GM19238 (cell line): ENCODE measurements at regions not wholly inside any gene's neighbourhood (a gene's known extent, or its start where the extent isn't known, plus 50 kb on each side); places are given as distances from the start of the nearest gene placed in this dataset.
A peak's percentile ranks its signal among the peaks of the same experiment; 100 is the strongest.
"Not testable (repeated sequence)": the region's sequence is repeated elsewhere in the genome, so short reads cannot be mapped to it uniquely, and the experiment has no call there.

ENCODE experiments used
- DNase-seq: peaks from one replicate; pipeline ENCODE4 v3.0.0; 2011; ENCODE audit warnings: low spot score; ENCODE audit not compliant: insufficient read length

DNA sequence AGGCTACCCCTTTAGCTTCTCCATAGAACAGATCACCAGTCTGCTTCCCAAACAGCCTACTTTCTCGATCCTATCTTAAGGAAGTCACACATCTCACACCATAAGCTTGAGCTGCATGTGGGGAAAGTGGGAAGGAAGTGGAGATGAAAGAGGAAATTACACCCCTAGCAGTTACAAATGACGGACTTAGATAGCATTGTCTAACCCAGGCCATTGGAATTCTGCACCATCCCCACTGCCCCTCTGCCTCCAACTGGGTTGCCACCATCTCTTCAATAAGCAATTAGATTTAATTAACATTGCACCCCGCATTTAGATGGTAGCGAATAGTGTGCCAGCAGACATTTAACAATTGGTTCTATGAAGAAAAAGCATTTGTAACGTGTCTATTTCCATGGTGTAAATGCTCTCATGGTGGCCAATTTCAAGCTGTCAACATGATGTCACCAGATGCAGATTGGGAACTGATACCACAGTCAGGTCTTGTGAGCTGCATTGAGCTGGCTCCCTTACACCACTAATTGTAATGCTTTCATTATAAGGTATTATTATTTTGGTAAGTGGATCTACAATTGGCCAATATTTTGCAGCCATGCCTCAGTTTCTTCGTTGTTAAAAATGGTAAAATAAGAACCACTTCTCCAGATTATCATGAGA lies 124.7 kb downstream of the CD24 start:
- no peak for DNase-seq

GRCh38 chr6:106849120-106849519 lies 125.4 kb downstream of the CD24 start:
- DNase-seq: no peak

DNA sequence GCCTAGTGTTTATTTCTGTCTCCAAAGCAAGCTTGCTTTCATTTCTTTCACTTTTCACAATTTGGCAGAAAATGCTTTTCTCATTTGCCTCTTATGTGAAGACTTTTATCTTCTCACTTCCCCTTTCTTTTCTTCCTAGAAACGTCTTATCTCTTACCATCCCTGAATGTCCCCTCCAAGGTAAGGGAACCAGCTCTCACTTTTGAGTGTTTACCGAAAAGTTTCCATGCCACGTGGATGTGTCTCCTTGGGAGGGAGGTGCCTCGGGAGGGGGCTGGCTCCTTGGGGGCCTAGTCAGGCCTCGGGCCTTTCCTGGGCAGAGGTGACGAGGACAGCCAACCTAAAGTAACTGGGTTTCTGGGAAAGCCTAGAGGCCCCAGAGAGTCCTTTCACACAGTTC lies 127.4 kb downstream of the CD24 start:
- peak; percentile 23 for DNase-seq

- DNase-seq: peak; percentile 24
Observed at GRCh38 chr6:106844930-106845329, 129.6 kb downstream of the CD24 start.

DNA sequence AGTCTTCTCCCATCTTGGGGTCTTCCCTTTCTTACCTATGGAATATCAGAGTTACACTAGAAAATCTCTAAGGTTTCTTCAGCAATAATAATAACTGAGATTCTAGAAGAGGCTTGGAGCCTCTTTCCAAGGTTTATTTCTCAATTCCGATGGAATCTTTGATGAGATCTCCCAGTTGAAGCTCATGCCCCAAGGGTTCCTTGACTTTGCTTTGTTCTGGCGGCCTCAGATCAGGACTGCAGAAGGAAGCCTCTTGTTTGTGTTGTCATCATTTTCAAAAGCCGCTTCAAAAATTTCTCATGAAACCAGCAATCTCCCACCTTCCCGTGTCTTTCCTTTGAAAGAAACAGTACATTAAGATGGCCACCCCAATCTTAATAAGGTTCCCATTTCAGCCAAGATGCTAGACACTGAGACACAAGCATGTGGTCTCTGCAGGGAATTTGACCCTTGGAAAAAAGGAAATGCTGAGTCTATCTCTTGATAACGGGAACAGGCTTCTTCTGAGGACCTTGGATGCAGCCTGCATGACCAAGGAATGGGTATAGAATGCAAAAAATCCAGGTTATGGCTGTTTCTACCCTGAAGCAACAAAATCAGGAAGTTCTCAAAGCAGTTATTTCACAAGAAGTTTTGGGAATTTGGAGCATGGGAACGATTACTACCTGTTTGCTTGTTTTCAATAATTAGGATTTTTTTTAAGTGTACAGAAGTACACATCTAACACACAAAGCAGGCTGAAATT lies 141.6 kb downstream of the CD24 start:
- no peak for DNase-seq

DNA sequence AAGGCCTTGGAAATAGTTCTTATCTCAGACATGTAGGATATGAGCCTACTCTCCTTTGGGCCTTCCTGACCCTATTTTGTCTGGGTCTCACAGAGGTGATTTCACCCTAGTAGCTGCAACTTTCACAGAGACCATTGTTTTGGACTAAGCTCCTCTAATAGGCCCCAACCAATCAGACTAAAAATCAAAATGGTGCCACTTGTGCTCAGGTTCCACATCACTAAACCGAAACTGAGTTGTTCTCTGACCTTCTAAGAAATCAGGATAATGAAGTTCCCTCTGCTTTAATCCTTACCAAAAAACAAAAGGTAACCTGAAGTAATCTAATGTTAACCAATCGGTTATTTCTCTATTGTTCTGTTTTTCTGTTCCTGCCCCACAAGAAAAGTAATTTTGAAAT lies 143.6 kb downstream of the CD24 start:
- no peak for DNase-seq

- no peak for DNase-seq
Observed at GRCh38 chr6:106829451-106829850, 145.1 kb downstream of the CD24 start.

DNA sequence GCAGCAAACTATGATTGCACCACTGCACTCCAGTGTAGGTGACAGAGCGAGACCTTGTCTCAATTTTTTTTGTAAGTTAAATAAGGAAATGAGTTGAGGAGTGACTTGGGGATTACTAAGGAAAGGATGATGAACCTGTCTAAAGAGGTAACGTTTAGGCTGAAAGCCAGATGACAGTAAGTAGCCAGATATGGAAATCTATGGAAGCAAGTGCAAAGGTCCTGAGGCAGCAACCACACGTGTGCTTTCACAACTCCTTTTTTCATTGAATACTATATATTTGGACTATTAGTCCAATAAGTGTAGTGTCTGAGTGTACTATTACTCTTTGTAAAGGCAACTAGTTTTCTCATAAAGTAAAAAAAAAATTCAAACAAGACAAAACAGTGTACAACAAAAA lies 147.4 kb downstream of the CD24 start:
- DNase-seq: no peak

- DNase-seq: no peak
Observed at GRCh38 chr6:106825156-106825555, 149.4 kb downstream of the CD24 start.

- no peak for DNase-seq
Observed at GRCh38 chr6:106823732-106824351, 150.7 kb downstream of the CD24 start.

DNA sequence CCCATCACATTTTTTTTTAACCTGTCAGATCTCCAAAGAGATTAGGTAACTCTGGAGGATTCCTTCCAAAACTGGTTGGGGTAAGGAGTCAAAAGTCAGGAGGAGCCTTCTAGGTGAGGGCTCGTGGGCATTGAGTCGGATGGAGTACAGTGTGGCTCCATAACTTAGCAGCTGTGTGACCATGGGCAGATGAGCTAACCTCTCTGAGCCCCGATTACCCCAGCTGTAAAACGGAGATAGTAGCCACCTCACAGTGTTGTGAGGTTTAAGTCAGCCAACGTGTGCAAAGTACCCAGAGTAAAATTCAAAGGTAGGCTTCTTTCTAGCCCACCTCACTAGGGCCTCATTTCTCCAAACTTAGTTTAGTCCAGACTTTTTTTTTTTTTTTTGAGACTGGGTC lies 151.5 kb downstream of the CD24 start:
- no peak for DNase-seq

DNA sequence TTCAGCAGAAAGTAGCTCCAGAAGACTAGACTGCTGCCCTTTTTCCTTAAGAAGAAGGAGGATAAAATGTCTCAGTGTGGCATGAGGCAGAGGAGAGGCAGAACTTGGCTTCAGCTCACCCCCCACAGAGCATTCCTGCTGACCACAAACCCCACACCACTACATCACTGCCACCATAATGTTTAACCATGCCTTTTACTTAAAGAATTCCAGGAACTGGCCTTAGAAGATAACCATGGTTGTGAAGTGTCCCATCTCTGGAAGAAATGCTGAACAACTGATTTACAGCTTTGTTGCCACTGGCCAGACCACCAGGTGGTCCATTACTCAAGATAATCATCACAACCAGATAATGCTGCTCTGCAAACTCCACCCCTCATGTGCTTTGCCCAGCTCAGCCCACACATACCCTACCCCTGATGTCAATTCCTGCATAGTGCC lies 154.1 kb downstream of the CD24 start:
- DNase-seq: no peak

- no peak for DNase-seq
Observed at GRCh38 chr6:106811088-106811686, 163.3 kb downstream of the CD24 start.

DNA sequence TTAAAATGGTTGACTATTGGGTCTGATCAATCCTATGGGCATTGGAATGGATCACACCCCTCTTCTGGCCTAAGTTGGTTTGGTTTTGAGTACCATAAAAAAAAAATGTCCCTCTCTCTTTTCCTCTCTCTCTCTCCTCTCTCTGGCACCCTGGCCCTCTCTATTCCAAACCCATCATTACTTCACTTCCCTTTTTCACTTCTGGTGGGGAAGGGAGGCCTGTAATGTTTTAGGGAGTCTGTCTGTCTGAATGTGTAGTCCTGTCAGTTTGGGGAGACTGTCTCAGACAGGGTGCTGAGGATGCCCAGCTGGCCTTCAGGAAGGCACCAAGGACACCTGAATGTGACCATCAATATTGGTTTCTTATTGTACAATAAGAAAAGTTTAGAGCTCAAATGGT lies 165.8 kb downstream of the CD24 start:
- DNase-seq: no peak

DNA sequence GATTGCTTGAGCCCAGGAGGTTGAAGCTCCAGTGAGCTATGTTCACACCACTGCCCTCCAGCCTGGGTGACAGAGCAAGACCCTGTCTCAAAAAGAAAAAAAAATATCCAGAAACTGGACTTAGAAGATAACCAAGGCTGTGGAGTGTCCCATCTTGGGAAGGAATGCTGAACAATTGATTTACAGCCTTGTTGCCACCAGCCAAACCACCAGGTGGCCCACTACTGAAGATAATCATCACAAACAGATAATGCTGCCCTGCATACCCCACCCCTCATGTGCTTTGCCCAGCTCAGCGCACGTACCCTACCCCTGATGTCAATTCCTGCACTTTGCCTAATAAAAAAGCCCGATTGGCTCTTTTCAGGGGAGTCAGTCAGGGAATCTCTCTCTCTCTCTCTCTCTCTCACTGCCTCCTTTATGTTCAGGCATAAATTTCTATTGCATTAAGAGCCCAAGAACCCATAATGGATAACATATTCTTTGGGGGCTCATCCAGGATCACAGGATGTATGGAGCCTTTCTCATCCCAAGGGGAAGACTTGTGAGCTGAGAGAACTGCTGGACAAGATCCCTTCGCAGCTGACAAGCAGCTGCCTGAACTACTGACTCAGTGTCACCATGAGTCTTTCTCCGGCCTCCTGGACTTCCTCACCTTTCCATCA lies 166.4 kb downstream of the CD24 start:
- no peak for DNase-seq

DNA sequence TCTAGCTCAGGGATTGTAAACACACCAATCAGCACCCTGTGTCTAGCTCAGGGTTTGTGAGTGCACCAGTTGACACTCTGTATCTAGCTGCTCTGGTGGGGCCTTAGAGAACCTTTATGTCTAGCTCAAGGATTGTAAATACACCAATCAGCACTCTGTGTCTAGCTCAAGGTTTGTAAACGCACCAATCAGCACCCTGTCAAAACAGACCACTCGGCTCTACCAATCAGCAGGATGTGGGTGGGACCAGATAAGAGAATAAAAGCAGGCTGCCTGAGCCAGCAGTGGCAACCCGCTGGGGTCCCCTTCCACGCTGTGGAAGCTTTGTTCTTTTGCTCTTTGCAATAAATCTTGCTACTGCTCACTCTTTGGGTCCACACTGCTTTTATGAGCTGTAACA lies 168.3 kb downstream of the CD24 start:
- not testable (repeated sequence) for DNase-seq

DNA sequence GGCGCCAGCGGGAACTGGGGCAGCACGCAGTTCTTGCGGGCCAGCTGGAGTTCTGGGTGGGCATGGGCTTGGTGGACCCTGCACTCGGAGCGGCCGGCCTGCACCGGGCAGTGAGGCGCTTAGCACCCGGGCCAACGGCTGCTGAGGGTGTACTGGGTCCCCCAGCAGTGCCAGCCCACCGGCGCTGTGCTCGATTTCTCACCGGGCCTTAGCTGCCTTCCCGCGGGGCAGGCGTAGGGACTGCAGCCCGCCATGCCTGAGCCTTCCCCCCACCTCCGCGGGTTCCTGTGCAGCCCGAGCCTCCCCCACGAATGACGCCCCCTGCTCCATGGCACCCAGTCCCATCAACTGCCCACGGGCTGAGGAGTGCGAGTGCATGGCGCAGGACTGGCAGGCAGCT lies 168.8 kb downstream of the CD24 start:
- DNase-seq: no peak

GRCh38 chr6:106804346-106805335 lies 169.9 kb downstream of the CD24 start:
- DNase-seq: no peak

GRCh38 chr6:106803188-106803587 lies 171.3 kb downstream of the CD24 start:
- no peak for DNase-seq

DNA sequence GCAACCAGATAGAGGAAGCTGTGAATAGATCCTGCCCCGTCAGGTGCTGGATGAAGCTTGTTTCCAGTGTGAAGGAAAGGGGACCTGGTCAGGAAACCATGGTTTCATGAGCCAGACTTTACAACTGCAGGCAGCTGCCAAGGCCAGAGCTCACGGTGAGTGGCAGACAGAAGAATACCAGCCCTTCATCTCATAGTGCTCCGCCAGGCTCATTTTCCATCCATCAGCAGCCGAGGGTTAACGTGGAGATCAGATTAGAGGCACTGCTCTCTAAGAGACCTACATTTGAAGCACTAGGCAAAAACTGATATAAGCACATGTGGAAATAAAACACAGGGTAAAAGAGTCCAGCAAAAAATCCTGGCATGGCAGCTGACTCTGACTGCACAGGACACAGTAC lies 172.4 kb downstream of the CD24 start:
- DNase-seq: no peak

DNA sequence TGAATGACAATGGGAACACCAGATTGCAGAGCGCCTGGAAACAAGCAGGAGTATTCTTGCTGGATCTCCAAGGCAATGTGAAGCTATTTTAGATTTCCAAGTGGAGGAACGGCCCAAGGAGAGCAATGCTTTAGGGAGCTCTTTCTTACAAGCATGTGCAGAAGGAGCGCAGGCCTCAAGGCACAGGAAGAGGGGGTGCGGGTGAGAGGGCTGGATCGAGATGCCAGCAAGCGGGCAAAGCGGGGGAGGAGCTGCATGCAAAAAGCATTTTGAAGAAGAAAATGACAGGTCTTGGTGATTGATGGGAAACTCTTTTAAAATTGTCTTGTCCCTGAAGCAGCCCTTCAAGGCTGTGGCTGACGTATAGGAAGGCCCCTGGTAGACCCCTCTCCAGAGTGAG lies 171.9 kb downstream of the QRSL1 start:
- DNase-seq: no peak
